GM19238 (cell line): ENCODE measurements at regions not wholly inside any gene's neighbourhood (a gene's known extent, or its start where the extent isn't known, plus 50 kb on each side); places are given as distances from the start of the nearest gene placed in this dataset.

ENCODE experiments used
- DNase-seq: peaks from one replicate; pipeline ENCODE4 v3.0.0; 2011; ENCODE audit warnings: low spot score; ENCODE audit not compliant: insufficient read length

DNA sequence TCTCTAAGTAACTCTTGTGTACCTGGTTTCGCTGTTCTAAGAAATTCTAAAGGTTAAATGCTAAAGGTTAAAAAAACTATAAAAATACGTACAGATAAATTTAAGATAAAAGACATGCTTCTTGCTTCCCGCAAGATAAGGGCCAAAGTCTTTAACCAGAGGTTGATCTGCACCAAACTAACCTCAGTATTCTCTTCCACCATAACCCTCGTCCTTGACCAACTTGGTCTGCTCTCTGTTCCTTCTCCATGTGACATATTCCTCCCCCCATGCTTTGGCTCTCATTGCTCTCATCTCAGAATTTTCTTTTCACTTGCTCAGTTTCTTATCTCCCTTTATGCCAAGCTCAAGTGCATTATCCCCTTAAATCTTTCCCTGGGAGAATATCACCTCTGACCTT, 330.5 kb upstream of the ZFHX3 start:
- no peak for DNase-seq

DNA sequence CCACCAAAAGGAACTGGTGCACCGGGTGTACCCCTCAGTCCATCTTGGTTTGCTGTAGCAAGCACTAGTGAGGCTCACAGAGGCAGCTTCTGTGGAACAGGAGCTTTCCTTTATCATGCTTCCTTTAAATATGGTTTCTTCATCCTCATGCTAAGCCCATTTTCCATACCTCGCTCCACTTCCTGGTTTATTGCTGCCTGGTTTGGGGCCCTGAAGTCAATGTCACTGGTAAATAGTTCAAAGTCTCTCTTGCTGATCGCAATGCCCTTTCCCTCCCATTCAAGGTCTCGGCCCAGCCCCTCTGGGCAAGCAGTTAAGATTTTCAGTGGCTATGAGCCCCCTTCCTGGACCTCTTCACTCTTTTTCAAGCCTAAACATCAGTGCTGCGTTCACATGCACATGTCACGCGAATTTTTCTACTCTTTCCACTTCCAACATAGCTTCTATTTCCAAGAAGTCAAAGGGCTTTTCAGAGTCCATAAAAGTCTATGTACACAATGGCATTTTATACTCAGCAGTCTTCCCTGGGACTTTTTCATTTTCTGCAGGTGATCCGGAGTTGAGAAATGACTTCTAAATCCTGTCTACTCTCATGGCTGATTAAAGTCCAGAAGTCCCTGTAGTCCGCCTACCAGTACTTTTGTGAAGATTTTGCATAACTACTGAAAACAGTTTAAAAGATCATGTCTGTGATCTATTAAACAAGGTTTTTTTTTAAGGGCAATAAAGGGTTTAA, 323.8 kb upstream of the ZFHX3 start:
- no peak for DNase-seq

DNA sequence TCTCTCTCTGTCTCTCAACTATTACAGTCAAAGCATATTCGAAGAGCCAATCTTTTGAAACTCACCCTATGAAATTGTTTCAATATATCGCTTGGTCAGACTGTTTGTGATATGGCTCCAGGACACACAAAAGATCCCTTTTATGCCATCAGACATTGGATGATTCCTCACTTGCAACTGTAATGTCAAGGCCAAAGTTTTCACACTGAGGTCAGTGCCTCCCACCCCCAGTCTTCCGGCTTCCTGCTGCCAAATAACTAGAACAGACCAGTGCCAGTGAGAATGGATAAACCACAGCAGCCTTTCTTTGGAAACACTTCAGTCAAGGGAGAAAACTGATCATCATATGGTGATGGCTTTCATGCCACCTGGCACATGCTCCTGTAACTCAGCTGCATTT, 321.9 kb upstream of the ZFHX3 start:
- no peak for DNase-seq

DNA sequence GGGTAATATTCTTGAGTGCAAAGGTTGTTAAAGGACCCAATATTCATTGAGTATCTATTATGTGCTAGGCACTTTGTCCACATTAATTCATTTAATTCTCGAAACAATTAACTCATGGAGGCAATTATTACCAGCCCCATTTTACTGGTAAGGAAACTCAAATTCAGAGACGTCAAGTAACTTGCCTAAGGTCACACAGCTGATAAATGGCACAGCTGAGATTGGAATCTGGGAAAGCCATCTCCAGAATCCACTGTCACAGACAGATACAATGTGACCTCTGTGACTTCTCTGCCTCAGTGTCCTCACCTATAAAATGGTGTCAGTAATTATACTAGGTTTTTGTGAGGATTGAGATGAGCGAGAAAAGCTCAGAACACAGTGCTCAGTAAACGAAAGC, 320.8 kb upstream of the ZFHX3 start:
- DNase-seq = no peak

DNA sequence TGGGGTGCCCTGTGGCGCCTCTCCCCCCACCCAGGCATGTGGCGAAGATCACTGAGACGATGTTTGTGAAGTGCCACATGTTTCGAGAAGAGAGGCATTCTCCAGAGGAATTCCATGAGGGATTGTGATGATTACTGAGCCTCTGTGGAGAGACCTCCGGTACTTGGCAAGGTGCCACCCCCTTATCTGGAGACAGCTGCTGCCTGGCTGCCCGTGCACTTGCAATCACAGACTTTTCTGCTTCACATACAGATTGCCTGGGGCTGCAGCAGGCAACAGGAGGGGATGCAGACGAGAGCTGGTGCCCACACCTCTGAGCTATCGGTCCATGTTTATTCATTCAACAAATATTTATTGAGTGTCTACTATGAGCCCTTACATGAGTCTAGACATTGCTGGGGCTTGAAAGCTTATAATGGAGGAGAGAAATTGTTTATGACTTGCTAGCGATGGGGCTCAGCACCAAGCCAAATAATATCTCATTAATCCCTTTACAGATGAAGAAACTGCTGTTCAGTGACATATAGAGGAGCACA, 317.2 kb upstream of the ZFHX3 start:
- no peak for DNase-seq

DNA sequence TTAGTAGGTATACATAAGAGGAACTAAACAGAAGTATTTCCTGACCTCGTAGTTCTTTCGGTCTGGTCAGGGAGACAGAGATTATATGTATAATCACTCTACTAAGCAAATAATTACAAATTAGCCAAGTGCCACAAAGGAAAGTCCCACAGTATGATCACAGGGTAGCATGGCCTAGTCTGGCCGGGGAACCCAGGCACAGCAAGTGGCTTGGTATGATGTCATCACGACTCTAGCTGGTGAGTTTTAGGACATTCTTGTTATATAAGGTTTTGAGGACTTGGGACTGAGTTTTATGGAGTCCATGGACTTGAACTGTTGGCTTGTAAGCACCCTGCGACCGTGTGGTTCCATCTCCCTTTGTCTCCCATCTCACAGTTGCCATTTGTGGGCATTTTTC, 316.5 kb upstream of the ZFHX3 start:
- DNase-seq = no peak

DNA sequence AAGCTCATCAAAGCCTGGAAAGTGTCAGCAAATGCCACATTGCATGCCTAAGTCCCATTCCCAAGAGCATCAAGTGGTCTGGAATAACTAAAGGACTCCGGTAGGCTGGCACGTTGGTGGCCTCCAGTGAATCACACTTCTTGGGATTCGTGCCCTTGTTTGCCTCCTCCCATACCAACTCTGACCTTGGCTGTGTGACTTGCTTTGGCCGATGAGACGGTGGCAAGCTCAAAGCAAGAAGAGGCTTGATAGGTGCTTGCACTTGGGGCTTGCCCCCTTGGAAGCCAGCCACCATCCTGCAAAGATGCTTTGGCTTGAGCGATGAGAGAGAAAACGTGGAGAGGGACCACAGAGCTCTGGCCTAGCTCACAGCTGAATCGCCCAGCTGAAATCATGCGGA, 313.1 kb upstream of the ZFHX3 start:
- DNase-seq = no peak

DNA sequence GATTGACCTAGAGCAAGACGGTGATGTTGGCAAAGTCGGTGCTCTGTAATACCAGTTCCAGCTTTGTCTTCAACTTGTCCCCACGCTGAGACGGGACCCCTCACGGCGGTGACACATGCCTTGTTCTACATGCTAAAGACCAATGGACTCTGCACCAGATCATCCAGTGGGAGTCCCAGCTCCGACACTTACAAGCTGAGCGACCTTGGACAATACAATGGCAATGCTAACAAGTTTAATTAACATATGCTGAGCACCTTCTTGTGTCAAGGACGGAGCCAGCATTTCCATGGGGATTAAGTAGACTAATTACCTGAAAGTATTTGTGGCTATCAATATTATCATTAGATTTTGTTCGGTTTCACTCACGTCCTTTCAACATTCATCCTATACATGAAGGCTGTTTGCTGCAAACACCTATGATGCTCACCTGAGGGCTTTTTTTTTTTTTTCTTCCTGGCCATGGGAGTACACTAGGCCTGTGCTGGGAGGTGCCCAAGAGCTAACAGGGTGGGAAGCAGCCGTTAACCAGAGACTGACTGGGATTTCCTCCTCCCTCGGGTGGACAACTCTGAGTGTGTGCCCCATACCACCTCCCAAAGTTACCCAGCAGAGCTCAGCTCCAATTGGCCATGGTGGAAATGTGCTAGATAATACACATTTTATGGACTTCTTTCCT, 308.6 kb upstream of the ZFHX3 start:
- DNase-seq = no peak

DNA sequence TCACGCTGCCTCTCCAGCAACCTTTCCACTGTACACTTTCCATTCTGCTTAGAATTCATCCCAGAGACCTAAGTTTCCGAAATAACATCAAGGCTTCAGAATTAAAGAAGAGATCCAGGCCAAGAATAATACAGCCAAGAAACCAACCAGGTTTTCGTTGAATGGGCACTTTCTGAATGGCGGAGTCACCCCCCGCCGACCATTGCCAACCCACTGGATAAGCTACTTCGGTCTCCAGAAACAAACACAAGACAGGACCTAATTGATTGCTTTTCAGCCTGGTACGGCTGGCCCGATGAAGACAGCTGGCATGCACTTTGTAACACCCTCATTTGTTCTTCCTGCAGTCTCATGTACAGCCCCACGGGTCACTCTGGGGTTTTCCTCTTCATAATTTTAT, 308.1 kb upstream of the ZFHX3 start:
- no peak for DNase-seq

DNA sequence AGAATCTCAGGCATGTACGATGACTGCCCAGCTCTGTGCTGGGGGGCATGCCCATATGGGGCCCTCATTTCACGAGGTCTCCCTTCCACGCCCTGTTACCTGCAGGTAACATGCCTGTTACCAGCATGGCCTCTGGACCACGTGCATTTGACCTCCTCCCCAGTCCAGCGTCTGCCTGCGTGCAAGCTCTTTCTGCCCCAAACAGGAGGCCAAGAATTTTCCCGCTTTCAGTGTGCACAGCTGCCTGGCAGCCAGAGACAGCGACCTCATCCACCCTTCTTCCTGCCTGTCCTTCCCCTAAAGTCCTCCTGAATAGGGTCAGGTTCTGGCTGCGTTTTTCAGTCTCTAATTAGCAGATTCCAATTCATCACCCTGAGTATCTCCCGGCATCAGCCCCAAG, 306.5 kb upstream of the ZFHX3 start:
- no peak for DNase-seq

DNA sequence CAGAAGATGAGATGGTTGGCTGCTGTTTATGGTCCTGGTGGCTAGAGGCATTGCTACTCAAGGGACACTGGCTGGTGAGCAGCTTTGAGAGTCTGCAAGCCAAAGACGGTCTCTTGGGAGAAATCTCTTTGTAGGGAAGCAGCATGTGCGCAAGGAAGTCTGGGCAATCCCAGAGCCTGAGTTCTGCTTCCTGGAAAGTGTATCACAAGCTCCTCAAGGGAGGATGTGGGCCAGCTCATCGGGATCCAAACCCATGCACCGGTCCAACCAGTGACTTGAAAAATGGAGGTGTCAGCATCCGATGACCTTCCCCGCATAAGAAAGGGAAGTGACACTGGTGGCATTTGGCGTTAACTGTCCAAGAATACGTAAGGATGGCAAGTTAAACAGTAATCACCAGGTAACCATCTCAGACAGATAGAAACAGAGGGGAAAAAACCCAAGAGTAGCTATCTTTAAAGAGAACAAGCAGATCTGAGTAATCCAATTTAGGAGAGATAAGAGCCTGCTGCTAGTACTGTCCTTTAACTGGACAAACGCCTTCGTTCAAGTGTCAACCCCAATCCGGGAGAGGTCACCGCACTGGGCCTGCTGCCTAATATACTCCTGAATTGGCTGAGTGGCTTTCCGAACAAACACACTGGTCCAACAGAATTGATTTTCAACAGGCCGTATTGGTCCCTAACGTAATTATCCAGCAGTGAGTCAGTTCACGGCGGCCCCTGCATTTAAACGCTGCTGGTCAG, 303.0 kb upstream of the ZFHX3 start:
- no peak for DNase-seq

DNA sequence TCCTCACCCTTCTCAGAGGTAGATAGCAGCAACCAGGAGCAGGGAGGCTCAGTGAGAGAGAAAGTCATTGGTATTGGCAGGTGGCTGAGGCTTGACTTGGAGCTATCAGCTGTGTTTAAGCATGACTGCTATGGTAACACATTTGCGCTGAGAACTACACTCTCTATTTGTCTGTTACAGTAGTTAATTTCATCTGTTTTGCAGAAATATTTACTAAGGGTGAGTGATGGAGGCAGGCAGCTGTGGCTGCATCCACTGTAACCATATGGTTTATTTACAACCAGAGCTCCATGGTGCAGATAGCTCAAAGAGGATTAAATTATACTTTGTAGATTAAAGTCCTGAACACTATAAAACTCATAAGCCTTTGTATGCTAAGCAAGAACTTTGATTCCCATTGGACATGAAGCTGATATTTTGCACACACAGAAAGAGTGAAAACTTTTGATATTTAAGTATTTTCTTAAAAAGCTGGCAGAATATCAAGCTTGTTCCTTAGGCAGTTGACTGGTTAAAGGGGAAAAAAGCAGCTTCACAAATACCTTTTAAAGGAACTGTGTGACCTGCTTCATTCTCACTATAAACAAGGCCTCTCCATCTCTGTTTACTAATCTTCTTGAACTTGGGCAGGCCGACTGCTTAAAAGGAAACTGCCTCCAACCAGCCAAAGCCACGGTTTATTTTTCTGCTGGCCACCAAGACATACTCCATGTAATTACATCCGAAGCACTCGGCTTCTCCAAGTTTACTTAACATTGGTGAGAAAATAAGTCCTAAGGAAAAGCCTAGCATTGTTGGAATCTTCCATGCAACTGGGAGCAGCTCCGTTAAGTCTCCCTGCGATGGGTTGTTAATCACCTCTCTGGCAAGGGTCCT, 299.8 kb upstream of the ZFHX3 start:
- no peak for DNase-seq

DNA sequence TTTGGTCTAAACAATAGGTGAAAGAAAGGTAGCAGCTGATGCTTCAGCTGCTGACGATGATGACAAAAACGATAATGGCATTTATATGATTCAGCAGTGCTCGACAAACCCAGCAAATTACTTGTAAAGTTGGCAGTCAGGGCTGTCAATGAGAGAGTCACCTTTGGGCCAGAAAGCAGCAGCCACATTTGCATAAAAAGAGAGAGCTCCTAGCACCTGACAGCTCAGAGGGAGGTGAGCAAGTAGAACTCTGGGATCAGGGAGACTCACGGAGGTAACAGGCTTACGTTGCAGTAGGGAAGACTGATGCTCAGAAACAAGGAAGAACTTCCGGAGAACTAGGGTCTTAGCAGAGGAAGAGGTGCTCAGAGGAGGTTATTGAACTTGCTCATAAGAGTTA, 291.9 kb upstream of the ZFHX3 start:
- DNase-seq = no peak

DNA sequence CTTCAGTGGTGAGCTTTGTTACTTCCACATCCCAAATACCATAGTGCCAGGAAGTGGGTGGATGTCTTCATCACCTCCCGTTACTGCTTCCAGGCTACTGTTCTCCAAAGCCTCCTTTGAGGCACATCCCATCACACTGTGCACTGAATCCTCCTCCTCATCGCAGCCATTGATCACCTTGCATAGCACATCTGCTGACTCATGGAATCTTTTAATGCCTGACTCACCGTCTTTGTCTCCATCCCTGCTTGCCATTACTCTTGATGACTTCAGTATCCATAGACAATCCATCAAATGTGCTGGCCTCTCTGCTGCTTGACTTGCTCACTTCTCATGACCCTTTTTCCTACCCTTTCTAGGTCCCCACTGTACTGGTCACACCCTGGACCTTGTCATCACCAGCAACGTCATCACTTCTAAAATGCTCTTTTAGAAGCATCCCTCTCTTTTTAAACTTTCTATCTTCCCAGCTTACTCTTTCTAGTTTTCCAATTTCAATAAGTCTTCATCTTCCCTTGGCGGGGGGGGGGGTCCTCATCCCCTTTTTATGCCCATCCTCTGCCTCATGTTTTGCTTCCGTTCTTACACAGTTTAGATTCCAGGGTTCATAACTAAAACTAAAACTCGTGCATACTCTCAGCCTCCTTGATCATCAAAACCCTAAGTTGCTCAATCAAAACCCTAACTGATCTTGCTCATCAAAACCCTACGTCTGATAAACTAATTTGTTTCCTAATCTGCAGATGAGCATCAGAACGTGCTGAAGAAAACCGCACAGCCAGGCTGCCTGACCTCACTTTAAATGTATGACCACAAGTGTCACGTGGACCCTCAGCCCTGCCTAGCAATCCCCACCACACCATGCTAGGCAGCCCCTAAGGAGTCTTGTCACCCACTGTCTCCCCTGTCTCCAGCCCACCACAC, 289.7 kb upstream of the ZFHX3 start:
- no peak for DNase-seq

DNA sequence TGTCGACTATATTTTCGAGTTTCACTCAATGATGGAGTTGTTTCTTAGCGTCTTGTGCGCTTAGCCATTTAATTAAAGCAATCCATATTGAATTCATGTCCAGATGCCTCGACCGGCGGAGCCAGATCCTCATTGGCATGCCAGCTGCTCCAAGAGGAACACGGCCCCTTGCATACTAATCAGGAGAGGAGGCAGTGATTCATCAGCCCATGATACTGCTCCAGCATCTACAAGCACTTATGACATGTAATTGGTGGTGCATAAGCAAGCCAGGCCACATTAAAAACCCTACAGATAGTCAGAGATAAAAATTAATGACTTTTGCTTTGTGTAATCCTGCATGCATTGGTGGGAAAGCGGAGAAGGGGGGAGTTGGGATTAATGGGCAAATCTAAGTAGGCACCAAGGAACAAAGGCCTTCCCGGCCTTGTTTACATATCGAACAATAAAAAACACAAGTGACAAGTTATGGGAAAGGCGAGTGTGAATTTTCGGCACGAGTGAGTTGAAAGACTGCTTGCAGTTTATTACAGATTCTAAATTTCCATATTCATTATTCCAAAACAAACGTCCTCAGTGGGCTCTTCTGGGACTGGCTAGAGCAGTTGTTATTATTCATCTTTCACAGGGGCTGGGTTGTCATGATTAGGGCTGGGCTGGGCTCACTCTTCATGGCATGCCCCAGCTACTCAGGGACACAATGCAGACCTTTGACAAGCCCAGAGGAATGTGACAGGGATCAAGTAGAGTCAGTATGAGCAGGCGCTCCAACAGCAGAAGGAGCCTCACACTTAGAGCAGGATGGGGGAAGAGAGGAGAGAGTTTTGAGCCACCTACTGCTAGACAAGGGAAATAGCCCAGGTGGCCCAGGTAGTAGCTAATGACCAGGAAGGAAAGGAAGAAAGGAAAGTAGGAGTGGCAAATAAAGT, 281.7 kb upstream of the ZFHX3 start:
- no peak for DNase-seq

DNA sequence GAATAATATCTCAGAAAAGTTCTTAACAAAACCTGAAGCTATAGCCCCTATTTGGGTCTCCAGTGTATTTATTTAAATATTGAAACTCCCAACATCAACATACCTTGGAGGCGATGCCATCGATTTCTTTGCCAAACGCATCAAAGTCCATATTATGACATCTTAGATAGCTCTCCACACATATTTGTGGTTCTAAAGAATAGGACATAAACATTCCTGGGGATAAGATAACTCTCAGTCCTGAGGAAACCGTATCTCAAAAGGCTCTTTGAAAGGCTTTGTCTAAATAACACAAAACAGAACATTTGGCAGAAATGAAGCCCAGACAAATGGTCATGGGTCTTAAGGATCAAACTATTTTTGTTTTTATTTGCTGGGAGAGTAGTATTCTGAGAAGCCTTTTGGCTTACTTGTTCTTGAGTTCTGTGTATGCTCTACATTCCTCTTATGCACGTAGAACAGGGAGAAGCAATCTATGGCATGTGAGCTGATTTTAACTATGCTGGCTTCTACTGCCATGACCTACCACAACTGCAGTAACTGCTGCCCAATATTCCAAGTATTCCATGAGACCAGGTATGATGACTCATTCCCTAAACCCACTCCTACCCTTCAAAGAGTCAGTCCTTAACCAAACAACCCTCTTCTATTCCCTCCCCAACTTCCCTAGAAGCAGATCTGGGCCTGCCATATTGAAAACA, 279.0 kb upstream of the ZFHX3 start:
- DNase-seq = no peak

DNA sequence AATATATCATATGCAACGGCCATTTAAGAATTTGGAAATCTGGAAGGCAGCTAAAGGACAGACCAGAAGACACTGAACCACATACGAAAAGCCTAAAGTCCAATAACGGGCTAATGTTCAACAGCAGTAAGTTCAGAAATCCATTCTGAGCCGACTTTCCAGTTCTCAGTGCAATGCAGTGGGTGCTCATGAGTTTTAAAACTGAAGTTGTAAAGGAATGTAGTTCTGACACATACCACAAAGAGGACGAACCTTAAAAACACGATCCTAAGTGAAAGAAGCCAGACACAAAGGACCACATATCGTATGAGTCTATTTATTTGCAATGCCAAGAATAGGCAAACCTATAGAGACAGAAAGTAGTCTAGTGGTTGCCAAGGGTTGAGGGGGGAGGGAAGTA, 278.3 kb upstream of the ZFHX3 start:
- no peak for DNase-seq

DNA sequence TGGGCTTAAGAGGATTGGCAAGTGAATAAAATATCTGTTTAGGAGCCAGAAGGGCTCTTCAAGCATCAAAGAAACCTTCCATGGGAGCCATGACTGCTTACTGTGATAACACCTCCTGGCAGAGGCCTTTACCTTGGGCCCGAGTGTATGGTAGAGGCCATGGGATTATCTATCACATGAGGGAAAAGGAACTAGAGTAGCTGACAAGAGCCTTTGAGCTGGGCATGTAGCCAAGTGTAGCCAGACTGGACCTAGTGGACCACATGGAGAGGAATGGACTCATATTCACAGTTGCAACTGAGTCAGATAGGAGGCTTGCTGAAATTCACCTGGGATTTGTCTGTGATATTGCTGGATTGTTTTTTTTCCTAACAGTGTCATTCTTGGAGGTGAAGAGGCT, 276.0 kb upstream of the ZFHX3 start:
- no peak for DNase-seq

DNA sequence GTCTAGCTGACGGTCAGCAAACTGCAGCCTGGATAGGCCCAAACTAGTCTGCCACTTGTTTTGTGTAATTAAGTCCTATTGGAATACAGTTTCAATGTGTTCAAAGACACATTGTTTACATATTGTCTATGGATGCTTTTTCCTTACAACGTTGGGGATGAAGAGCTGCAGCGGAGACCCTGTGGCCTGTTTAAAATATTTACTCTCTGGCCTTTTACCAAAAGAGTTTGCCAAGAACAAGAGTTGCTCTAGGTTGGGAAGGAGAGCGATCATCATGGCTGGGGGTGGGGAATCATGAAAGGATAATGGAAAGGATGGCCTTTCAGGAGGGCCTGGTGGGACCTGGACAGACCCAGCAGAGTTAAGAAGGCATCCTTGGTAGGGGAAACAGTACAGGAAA, 274.9 kb upstream of the ZFHX3 start:
- DNase-seq = no peak
